ENCODE measurements at regions not wholly inside any gene's neighbourhood (a gene's known extent, or its start where the extent isn't known, plus 50 kb on each side); places are given as distances from the start of the nearest gene placed in this dataset.

GRCh38 chr12:13289653-13290289 is 93.2 kb downstream of the EMP1 start (continued):
- TF ChIP-seq MAX (IDR thresholded peaks at IDR 0.05) = no peak

- Histone ChIP-seq H3K79me2 (ENCODE audit: insufficient read depth, low read length) (no peaks in the 10 kb centered on the region), H3K9me2 (ENCODE audit: insufficient read depth) (no peaks in the 10 kb centered on the region), H3K9ac (ENCODE audit: low read length) (no peak overlapping the region), H3K36me3 (ENCODE audit: control insufficient read depth in 1 of 2, insufficient read depth in 2 of 2, low read length in 2 of 2) (no peaks in the 10 kb centered on the region), H3K4me1 (ENCODE audit: control insufficient read depth in 1 of 2, insufficient read depth in 2 of 2, low read length in 2 of 2) (no peaks in the 10 kb centered on the region), H3K9me3 (ENCODE audit: control insufficient read depth in 1 of 2, insufficient read depth in 1 of 2, low read depth in 1 of 2, low read length in 2 of 2) (no peaks in the 10 kb centered on the region), H3K27me3 (ENCODE audit: insufficient read depth, low read length) (no peaks in the 10 kb centered on the region), H4K20me1 (ENCODE audit: insufficient read depth) (no peaks in the 10 kb centered on the region), H3K4me2 (ENCODE audit: low read length) (no peak overlapping the region), H3K27ac (ENCODE audit: low read depth, low read length) (no peak overlapping the region), H3K4me3 (replicated peaks in 1 of 2; ENCODE audit: low read depth in 1 of 2, low read length in 2 of 2) (no peak overlapping the region), H2AFZ (ENCODE audit: low read depth, low read length, poor library complexity, severe bottlenecking) (no peak overlapping the region)
- no peak for TF ChIP-seq SRF (IDR thresholded peaks at IDR 0.05; ENCODE audit: low read depth)
- TF ChIP-seq YY1 (IDR thresholded peaks at IDR 0.05; ENCODE audit: extremely low read depth, insufficient replicate concordance, low read depth, low read length) = no peak
- no peak for TF ChIP-seq RAD21 (IDR thresholded peaks at IDR 0.05; ENCODE audit: low read depth)
- no peak for TF ChIP-seq POLR2A (IDR thresholded peaks at IDR 0.05; ENCODE audit: borderline replicate concordance, extremely low read depth, insufficient read depth, insufficient read length)
- no peak for TF ChIP-seq REST (IDR thresholded peaks at IDR 0.05; ENCODE audit: low read depth)
- no peak for TF ChIP-seq SIN3A (IDR thresholded peaks at IDR 0.05; ENCODE audit: low read depth)
- no peak for TF ChIP-seq ZNF274 (IDR thresholded peaks at IDR 0.05; ENCODE audit: low read depth, low read length)
- no peak for TF ChIP-seq EZH2 (IDR thresholded peaks at IDR 0.05)
- TF ChIP-seq ELF1 (IDR thresholded peaks at IDR 0.05; ENCODE audit: borderline replicate concordance, low read depth) = no peak
- TF ChIP-seq JUND (IDR thresholded peaks at IDR 0.05) = no peak
- no peak for TF ChIP-seq ZFX (IDR thresholded peaks at IDR 0.05)
- TF ChIP-seq FOSL1 (IDR thresholded peaks at IDR 0.05; ENCODE audit: low read depth) = no peak
- no peak for TF ChIP-seq EGR1 (IDR thresholded peaks at IDR 0.05; ENCODE audit: low read depth)
- no peak for TF ChIP-seq ZBTB33 (IDR thresholded peaks at IDR 0.05; ENCODE audit: extremely low read depth, insufficient replicate concordance, low read length)
- no peak for TF ChIP-seq POLR2AphosphoS5 (IDR thresholded peaks at IDR 0.05; ENCODE audit: low read depth, low read length)
- no peak for TF ChIP-seq SP1 (IDR thresholded peaks at IDR 0.05; ENCODE audit: low read depth)
- TF ChIP-seq TCF7L2 (IDR thresholded peaks at IDR 0.05; ENCODE audit: borderline replicate concordance, extremely low read depth, insufficient read depth, insufficient read length) = no peak
- CTCF ChIA-PET = interaction anchor here (1.4 kb wide), 1 partner anchor 73 kb away, joined by 3 read pairs; no protein-coding TSS in a partner anchor
- no peak for ATAC-seq
- RAD21 ChIA-PET (ENCODE audit: low non-redundant PET in 1 of 2, low total read pairs in 2 of 2, uncharacterized antibody in 2 of 2, unreplicated experiment in 2 of 2) = no interaction called here
- intact Hi-C loops (cut with micrococcal nuclease) = no loop called here
- BruUV-seq (replicated peaks) = no TSS peak
- no peak for DNase-seq (ENCODE audit: low read depth, low spot score)
- POLR2A ChIA-PET = no interaction called here
Measured at GRCh38 chr12:13288937-13289652, 92.6 kb downstream of the EMP1 start.

All from HCT116 (cell line).